Endothelial cell of umbilical vein (primary cell): ENCODE measurements at regions not wholly inside any gene's neighbourhood (a gene's known extent, or its start where the extent isn't known, plus 50 kb on each side); places are given as distances from the start of the nearest gene placed in this dataset.

Experiments
- EZH2 ChIP-seq: IDR thresholded peaks from 2 replicates; pipeline ENCODE4 v1.6.1; 2012; ENCODE audit warnings: borderline replicate concordance, low read depth, mild to moderate bottlenecking, moderate library complexity, low read length, inconsistent platforms; ENCODE audit not compliant: severe bottlenecking
- FOS ChIP-seq: IDR thresholded peaks from 2 replicates; pipeline ENCODE4 v1.6.1; 2011; ENCODE audit warnings: mild to moderate bottlenecking, low read length, moderate library complexity, borderline replicate concordance; ENCODE audit not compliant: insufficient read depth
- JUN ChIP-seq: IDR thresholded peaks from 2 replicates; pipeline ENCODE4 v1.6.1; 2011; ENCODE audit warnings: borderline replicate concordance, low read depth; ENCODE audit not compliant: insufficient read length, insufficient read depth
- MYC ChIP-seq: IDR thresholded peaks from one replicate; pipeline ENCODE4 v1.6.1; 2011; ENCODE audit warnings: mild to moderate bottlenecking, low read depth, low read length
- POLR2A ChIP-seq: IDR thresholded peaks from 2 replicates; pipeline ENCODE4 v1.6.1; 2012; ENCODE audit warnings: low read depth, mild to moderate bottlenecking, control low read depth, low read length
- POLR2AphosphoS5 ChIP-seq: IDR thresholded peaks from 2 replicates; pipeline ENCODE4 v1.6.1; 2012; ENCODE audit warnings: low read depth, mild to moderate bottlenecking, control low read depth, low read length, moderate library complexity; ENCODE audit not compliant: insufficient read depth
- TF ChIP-seq, protein P1 (sequence below), 2 donors: IDR thresholded peaks; 1 replicate in 1 of 2; 2 replicates in 1 of 2; pipeline ENCODE4 v1.5.1; 2011; ENCODE audit warnings: low read length in 2 of 2, mild to moderate bottlenecking in 2 of 2, moderate library complexity in 2 of 2, control low read depth in 1 of 2, inconsistent platforms in 1 of 2, low read depth in 1 of 2; ENCODE audit not compliant: insufficient read depth in 1 of 2; ENCODE audit errors: extremely low read depth in 1 of 2
- TF ChIP-seq, protein P2 (sequence below): IDR thresholded peaks from 2 replicates; pipeline ENCODE4 v1.6.1; 2011; ENCODE audit not compliant: insufficient read depth, insufficient read length

DNA sequence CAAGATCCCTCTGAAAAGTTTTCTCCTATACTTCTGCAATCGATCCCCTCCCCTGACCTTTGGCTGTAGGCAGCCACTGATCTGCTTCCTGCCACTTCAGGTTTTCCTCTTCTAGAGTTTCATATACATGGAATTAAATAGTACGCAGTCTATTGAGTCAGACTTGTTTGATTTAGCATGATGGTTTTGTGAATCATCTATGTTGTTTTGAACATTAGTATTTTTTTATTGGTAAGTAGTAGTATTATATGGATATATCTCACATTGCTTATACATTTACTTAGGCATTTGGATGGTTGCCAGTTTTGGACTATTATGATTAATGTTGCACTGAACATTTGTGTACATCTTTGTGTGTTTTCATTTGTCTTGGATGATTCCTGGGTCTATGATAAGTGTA, 518.0 kb downstream of the CD109 start:
- TF ChIP-seq POLR2A (no peak), EZH2 (no peak), JUN (no peak), MYC (no peak), POLR2AphosphoS5 (no peak), FOS (no peak)
- TF ChIP-seq, protein P1, sequence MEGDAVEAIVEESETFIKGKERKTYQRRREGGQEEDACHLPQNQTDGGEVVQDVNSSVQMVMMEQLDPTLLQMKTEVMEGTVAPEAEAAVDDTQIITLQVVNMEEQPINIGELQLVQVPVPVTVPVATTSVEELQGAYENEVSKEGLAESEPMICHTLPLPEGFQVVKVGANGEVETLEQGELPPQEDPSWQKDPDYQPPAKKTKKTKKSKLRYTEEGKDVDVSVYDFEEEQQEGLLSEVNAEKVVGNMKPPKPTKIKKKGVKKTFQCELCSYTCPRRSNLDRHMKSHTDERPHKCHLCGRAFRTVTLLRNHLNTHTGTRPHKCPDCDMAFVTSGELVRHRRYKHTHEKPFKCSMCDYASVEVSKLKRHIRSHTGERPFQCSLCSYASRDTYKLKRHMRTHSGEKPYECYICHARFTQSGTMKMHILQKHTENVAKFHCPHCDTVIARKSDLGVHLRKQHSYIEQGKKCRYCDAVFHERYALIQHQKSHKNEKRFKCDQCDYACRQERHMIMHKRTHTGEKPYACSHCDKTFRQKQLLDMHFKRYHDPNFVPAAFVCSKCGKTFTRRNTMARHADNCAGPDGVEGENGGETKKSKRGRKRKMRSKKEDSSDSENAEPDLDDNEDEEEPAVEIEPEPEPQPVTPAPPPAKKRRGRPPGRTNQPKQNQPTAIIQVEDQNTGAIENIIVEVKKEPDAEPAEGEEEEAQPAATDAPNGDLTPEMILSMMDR (IDR thresholded peaks at IDR 0.05; ENCODE audit: extremely low read depth in 1 of 2, insufficient read depth in 1 of 2, low read depth in 1 of 2, low read length in 2 of 2) = no peak
- TF ChIP-seq, protein P2, sequence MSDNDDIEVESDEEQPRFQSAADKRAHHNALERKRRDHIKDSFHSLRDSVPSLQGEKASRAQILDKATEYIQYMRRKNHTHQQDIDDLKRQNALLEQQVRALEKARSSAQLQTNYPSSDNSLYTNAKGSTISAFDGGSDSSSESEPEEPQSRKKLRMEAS = no peak
